Loucy (cell line): ENCODE measurements at regions not wholly inside any gene's neighbourhood (a gene's known extent, or its start where the extent isn't known, plus 50 kb on each side); places are given as distances from the start of the nearest gene placed in this dataset.

Source experiments
- H2AFZ ChIP-seq: fragments of 200-600 bp; sonication (generic); 2 replicates; pipeline ENCODE4 v1.6.0; 2016; ENCODE audit warnings: antibody characterized with exemption, mild to moderate bottlenecking, low read length, moderate library complexity
- H3F3A ChIP-seq: fragments of 200-600 bp; 2 replicates; pipeline ENCODE4 v1.6.0; 2016; ENCODE audit warnings: antibody characterized with exemption, low read depth, mild to moderate bottlenecking
- H3K27me3 ChIP-seq: fragments of 200-600 bp; sonication (generic); 2 replicates; pipeline ENCODE4 v1.6.1; 2014; ENCODE audit warnings: low read length, mild to moderate bottlenecking; ENCODE audit not compliant: insufficient read depth, poor library complexity, severe bottlenecking
- H3K36me3 ChIP-seq: fragments of 200-600 bp; sonication (generic); 2 replicates; pipeline ENCODE4 v1.6.1; 2016; ENCODE audit warnings: low read length; ENCODE audit not compliant: insufficient read depth
- H3K4me1 ChIP-seq: fragments of 200-600 bp; sonication (generic); 2 replicates; pipeline ENCODE4 v1.5.1; 2014; ENCODE audit warnings: low read length, mild to moderate bottlenecking; ENCODE audit not compliant: insufficient read depth, poor library complexity, severe bottlenecking
- H3K4me2 ChIP-seq: fragments of 200-600 bp; sonication (generic); 2 replicates; pipeline ENCODE4 v1.6.0; 2014; ENCODE audit warnings: antibody characterized with exemption, low read length, low read depth, mild to moderate bottlenecking; ENCODE audit not compliant: poor library complexity, severe bottlenecking
- H3K4me3 ChIP-seq: fragments of 200-600 bp; sonication (generic); 2 replicates; pipeline ENCODE4 v1.5.1; 2014; ENCODE audit warnings: low read length, mild to moderate bottlenecking, mixed read lengths; ENCODE audit not compliant: poor library complexity, severe bottlenecking
- H3K79me2 ChIP-seq: fragments of 200-600 bp; sonication (generic); 2 replicates; pipeline ENCODE4 v1.6.1; 2014; ENCODE audit warnings: low read length; ENCODE audit not compliant: insufficient read depth
- H3K9ac ChIP-seq: fragments of 200-600 bp; sonication (generic); 2 replicates; pipeline ENCODE4 v1.6.0; 2014; ENCODE audit warnings: mild to moderate bottlenecking, low read depth, low read length, moderate library complexity; ENCODE audit not compliant: poor library complexity, severe bottlenecking
- H3K9me2 ChIP-seq: fragments of 200-600 bp; sonication (generic); replicated peaks from 2 replicates; pipeline ENCODE4 v1.6.1; 2016; ENCODE audit warnings: low read depth, low read length, mixed read lengths
- H3K9me3 ChIP-seq: fragments of 200-600 bp; sonication (generic); 2 replicates; pipeline ENCODE4 v1.6.1; 2014; ENCODE audit warnings: mild to moderate bottlenecking, antibody characterized with exemption, low read length, low read depth; ENCODE audit not compliant: insufficient read depth
- H4K20me1 ChIP-seq: fragments of 200-600 bp; sonication (generic); 2 replicates; pipeline ENCODE4 v1.6.0; 2014; ENCODE audit warnings: antibody characterized with exemption, low read length, mild to moderate bottlenecking; ENCODE audit not compliant: insufficient read depth, poor library complexity, severe bottlenecking
- CTCF ChIP-seq: fragments of 200-600 bp; sonication (generic); conservative IDR thresholded peaks from 2 replicates; pipeline ENCODE4 v1.5.1; 2014; ENCODE audit warnings: mild to moderate bottlenecking, antibody characterized with exemption, low read length
- EZH2phosphoT487 ChIP-seq: fragments of 200-600 bp; IDR thresholded peaks from 2 replicates; pipeline ENCODE4 v1.6.1; 2018; ENCODE audit warnings: antibody characterized with exemption, mild to moderate bottlenecking, moderate library complexity, borderline replicate concordance

GRCh38 chr4:43837171-43837570, 611.4 kb downstream of the KCTD8 start:
- Histone ChIP-seq H3K9me2 (no peaks in the 10 kb centered on the region), H3K36me3 (no peaks in the 10 kb centered on the region), H4K20me1 (no peaks in the 10 kb centered on the region), H3K4me2 (no peak overlapping the region), H3K4me1 (no peaks in the 10 kb centered on the region), H2AFZ (no peak overlapping the region), H3K9ac (no peak overlapping the region), H3K27me3 (no peaks in the 10 kb centered on the region), H3K9me3 (no peaks in the 10 kb centered on the region), H3F3A (no peaks in the 10 kb centered on the region), H3K79me2 (no peaks in the 10 kb centered on the region), H3K4me3 (no peak overlapping the region)
- TF ChIP-seq EZH2phosphoT487, result no peak
- no peak for TF ChIP-seq CTCF

GRCh38 chr4:43837604-43838003, 611.0 kb downstream of the KCTD8 start:
- Histone ChIP-seq H3K9me2 (no peaks in the 10 kb centered on the region), H3K79me2 (no peaks in the 10 kb centered on the region), H3K27me3 (no peaks in the 10 kb centered on the region), H4K20me1 (no peaks in the 10 kb centered on the region), H3K36me3 (no peaks in the 10 kb centered on the region), H3K4me3 (no peak overlapping the region), H3K4me2 (no peak overlapping the region), H3K9ac (no peak overlapping the region), H3K4me1 (no peaks in the 10 kb centered on the region), H3F3A (no peaks in the 10 kb centered on the region), H3K9me3 (no peaks in the 10 kb centered on the region), H2AFZ (no peak overlapping the region)
- TF ChIP-seq EZH2phosphoT487 (no peak), CTCF (no peak)

- Histone ChIP-seq H3K9me2 (no peaks in the 10 kb centered on the region), H3K4me3 (no peak overlapping the region), H3K9ac (no peak overlapping the region), H4K20me1 (no peaks in the 10 kb centered on the region), H3K79me2 (no peaks in the 10 kb centered on the region), H3K27me3 (no peaks in the 10 kb centered on the region), H2AFZ (no peak overlapping the region), H3K9me3 (no peaks in the 10 kb centered on the region), H3K4me2 (no peak overlapping the region), H3K36me3 (no peaks in the 10 kb centered on the region), H3K4me1 (no peaks in the 10 kb centered on the region), H3F3A (no peaks in the 10 kb centered on the region)
- TF ChIP-seq CTCF (no peak), EZH2phosphoT487 (no peak)
Observed at GRCh38 chr4:43842594-43842993, 606.0 kb downstream of the KCTD8 start.
